Liver (tissue), 8 donors: ENCODE measurements at regions not wholly inside any gene's neighbourhood (a gene's known extent, or its start where the extent isn't known, plus 50 kb on each side); places are given as distances from the start of the nearest gene placed in this dataset.
"Not testable (repeated sequence)": the region's sequence is repeated elsewhere in the genome, so short reads cannot be mapped to it uniquely, and the experiment has no call there.

Experiments used
- DNase-seq: peaks from one replicate; pipeline ENCODE4 v3.0.0-alpha.2; 2017; ENCODE audit warnings: low spot score
- H3K27ac ChIP-seq, 2 donors: one replicate each; pipeline ENCODE4 v1.7.0; 2013; ENCODE audit warnings: inconsistent platforms in 2 of 2, low read length in 2 of 2, control low read depth in 1 of 2, low read depth in 1 of 2, mild to moderate bottlenecking in 1 of 2
- H3K27me3 ChIP-seq, 4 donors: one replicate each; pipeline versions ENCODE4 v1.6.1 to v1.7.0; 2013; ENCODE audit warnings: low read length in 3 of 4, inconsistent platforms in 1 of 4, mild to moderate bottlenecking in 1 of 4, moderate library complexity in 1 of 4; ENCODE audit not compliant: control insufficient read depth in 4 of 4, insufficient read depth in 4 of 4
- H3K36me3 ChIP-seq, 4 donors: one replicate each; pipeline versions ENCODE4 v1.6.1 to v1.7.0; 2013; ENCODE audit warnings: low read length in 3 of 4, mild to moderate bottlenecking in 3 of 4, low read depth in 1 of 4, moderate library complexity in 1 of 4; ENCODE audit not compliant: control insufficient read depth in 4 of 4, insufficient read depth in 3 of 4
- H3K4me1 ChIP-seq, 4 donors: one replicate each; pipeline versions ENCODE4 v1.6.1 to v1.7.0; 2013; ENCODE audit warnings: low read length in 3 of 4, mild to moderate bottlenecking in 3 of 4, moderate library complexity in 1 of 4; ENCODE audit not compliant: control insufficient read depth in 4 of 4, insufficient read depth in 4 of 4
- H3K4me3 ChIP-seq, 3 donors: one replicate each; pipeline versions ENCODE4 v1.6.1 to v1.7.0; 2013; ENCODE audit warnings: low read length in 3 of 3, control low read depth in 1 of 3, low read depth in 1 of 3, mild to moderate bottlenecking in 1 of 3
- H3K9ac ChIP-seq, 2 donors: one replicate each; pipeline ENCODE4 v1.7.0; 2013; ENCODE audit warnings: low read length in 2 of 2, mild to moderate bottlenecking in 2 of 2, moderate library complexity in 2 of 2, control low read depth in 1 of 2, low read depth in 1 of 2
- H3K9me3 ChIP-seq, 4 donors: one replicate each; pipeline versions ENCODE4 v1.6.1 to v1.7.0; 2013; ENCODE audit warnings: low read length in 3 of 4; ENCODE audit not compliant: control insufficient read depth in 4 of 4
- ATF3 ChIP-seq: IDR thresholded peaks from 2 replicates; pipeline ENCODE4 v1.6.1; 2016; ENCODE audit warnings: antibody characterized with exemption
- CTCF ChIP-seq: fragments of 150-350 bp; IDR thresholded peaks from 2 replicates; pipeline ENCODE4 v1.5.1; 2017; ENCODE audit warnings: improper control_type of control experiment, low read depth, low read length; ENCODE audit not compliant: missing input control
- HNF4A ChIP-seq, 2 donors: conservative IDR thresholded peaks; 2 replicates each; pipeline ENCODE4 v1.6.1; 2016; ENCODE audit warnings: antibody characterized with exemption in 2 of 2, mild to moderate bottlenecking in 2 of 2
- JUND ChIP-seq, 2 donors: IDR thresholded peaks; 2 replicates each; pipeline ENCODE4 v1.6.1; 2016; ENCODE audit warnings: antibody characterized with exemption in 2 of 2
- NR2F2 ChIP-seq: IDR thresholded peaks from 2 replicates; pipeline ENCODE4 v1.6.1; 2016; ENCODE audit warnings: antibody characterized with exemption
- RAD21 ChIP-seq, 2 donors: IDR thresholded peaks; 2 replicates each; pipeline ENCODE4 v1.6.1; 2016; ENCODE audit warnings: antibody characterized with exemption in 2 of 2, mild to moderate bottlenecking in 2 of 2
- RXRA ChIP-seq, 2 donors: IDR thresholded peaks; 2 replicates each; pipeline ENCODE4 v1.6.1; 2017 to 2018; ENCODE audit warnings: antibody characterized with exemption in 2 of 2, mild to moderate bottlenecking in 1 of 2
- SP1 ChIP-seq: IDR thresholded peaks from 2 replicates; pipeline ENCODE4 v1.6.1; 2018; ENCODE audit warnings: antibody characterized with exemption, mild to moderate bottlenecking
- TAF1 ChIP-seq: conservative IDR thresholded peaks from 2 replicates; pipeline ENCODE4 v1.6.1; 2016; ENCODE audit warnings: antibody characterized with exemption, mild to moderate bottlenecking
- YY1 ChIP-seq: IDR thresholded peaks from 2 replicates; pipeline ENCODE4 v1.6.1; 2016; ENCODE audit warnings: antibody characterized with exemption, mild to moderate bottlenecking
- WGBS: extraction: QIAGEN DNeasy Blood & Tissue Kit; methylation state at CpG from one replicate; pipeline ENCODE4 v1.1.7; 2013; 5-methylcytosine and 5-hydroxymethylcytosine counted together
- TF ChIP-seq, protein P1 (sequence below): IDR thresholded peaks from 2 replicates; pipeline ENCODE4 v1.6.1; 2016; ENCODE audit warnings: antibody characterized with exemption, mild to moderate bottlenecking
- TF ChIP-seq, protein P2 (sequence below): IDR thresholded peaks from 2 replicates; pipeline ENCODE4 v1.6.1; 2016; ENCODE audit warnings: antibody characterized with exemption
- TF ChIP-seq, protein P3 (sequence below): IDR thresholded peaks from 2 replicates; pipeline ENCODE4 v1.6.1; 2016; ENCODE audit warnings: antibody characterized with exemption
- donor health status: healthy.
- donor health status: healthy.
- donor health status: healthy.
- donor health status: healthy.
- donor health status: healthy.

GRCh38 chr11:93059117-93059957 is 89.9 kb downstream of the MTNR1B start (continued):
- TF ChIP-seq, protein P1, sequence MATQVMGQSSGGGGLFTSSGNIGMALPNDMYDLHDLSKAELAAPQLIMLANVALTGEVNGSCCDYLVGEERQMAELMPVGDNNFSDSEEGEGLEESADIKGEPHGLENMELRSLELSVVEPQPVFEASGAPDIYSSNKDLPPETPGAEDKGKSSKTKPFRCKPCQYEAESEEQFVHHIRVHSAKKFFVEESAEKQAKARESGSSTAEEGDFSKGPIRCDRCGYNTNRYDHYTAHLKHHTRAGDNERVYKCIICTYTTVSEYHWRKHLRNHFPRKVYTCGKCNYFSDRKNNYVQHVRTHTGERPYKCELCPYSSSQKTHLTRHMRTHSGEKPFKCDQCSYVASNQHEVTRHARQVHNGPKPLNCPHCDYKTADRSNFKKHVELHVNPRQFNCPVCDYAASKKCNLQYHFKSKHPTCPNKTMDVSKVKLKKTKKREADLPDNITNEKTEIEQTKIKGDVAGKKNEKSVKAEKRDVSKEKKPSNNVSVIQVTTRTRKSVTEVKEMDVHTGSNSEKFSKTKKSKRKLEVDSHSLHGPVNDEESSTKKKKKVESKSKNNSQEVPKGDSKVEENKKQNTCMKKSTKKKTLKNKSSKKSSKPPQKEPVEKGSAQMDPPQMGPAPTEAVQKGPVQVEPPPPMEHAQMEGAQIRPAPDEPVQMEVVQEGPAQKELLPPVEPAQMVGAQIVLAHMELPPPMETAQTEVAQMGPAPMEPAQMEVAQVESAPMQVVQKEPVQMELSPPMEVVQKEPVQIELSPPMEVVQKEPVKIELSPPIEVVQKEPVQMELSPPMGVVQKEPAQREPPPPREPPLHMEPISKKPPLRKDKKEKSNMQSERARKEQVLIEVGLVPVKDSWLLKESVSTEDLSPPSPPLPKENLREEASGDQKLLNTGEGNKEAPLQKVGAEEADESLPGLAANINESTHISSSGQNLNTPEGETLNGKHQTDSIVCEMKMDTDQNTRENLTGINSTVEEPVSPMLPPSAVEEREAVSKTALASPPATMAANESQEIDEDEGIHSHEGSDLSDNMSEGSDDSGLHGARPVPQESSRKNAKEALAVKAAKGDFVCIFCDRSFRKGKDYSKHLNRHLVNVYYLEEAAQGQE, result no peak

- DNase-seq, result no peak
- H3K27me3 ChIP-seq, result no peaks in the 10 kb centered on the region
- H3K36me3 ChIP-seq, result no peaks in the 10 kb centered on the region
- H3K9me3 ChIP-seq, result no peaks in the 10 kb centered on the region
- H3K4me1 ChIP-seq, result peaks cover 0 to 6% (median 2%) of the 10 kb centered on the region in 4 donors
- no peak overlapping the region for H3K27ac ChIP-seq
- H3K4me3 ChIP-seq, result no peak overlapping the region
- H3K9ac ChIP-seq, result no peak overlapping the region
- WGBS, result 93% methylated on average over 1 of the region's 1 CpG
- TF ChIP-seq JUND (IDR thresholded peaks at IDR 0.05) (no peak), RXRA (IDR thresholded peaks at IDR 0.05) (no peak), TAF1 (no peak), RAD21 (IDR thresholded peaks at IDR 0.05) (no peak), NR2F2 (no peak), HNF4A (conservative IDR thresholded peaks at IDR 0.05) (no peak)
- TF ChIP-seq, protein P2, sequence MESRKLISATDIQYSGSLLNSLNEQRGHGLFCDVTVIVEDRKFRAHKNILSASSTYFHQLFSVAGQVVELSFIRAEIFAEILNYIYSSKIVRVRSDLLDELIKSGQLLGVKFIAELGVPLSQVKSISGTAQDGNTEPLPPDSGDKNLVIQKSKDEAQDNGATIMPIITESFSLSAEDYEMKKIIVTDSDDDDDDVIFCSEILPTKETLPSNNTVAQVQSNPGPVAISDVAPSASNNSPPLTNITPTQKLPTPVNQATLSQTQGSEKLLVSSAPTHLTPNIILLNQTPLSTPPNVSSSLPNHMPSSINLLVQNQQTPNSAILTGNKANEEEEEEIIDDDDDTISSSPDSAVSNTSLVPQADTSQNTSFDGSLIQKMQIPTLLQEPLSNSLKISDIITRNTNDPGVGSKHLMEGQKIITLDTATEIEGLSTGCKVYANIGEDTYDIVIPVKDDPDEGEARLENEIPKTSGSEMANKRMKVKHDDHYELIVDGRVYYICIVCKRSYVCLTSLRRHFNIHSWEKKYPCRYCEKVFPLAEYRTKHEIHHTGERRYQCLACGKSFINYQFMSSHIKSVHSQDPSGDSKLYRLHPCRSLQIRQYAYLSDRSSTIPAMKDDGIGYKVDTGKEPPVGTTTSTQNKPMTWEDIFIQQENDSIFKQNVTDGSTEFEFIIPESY, result no peak
- TF ChIP-seq, protein P3, sequence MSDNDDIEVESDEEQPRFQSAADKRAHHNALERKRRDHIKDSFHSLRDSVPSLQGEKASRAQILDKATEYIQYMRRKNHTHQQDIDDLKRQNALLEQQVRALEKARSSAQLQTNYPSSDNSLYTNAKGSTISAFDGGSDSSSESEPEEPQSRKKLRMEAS, result no peak
Measured at GRCh38 chr11:93063086-93063485, 93.6 kb downstream of the MTNR1B start.

DNA sequence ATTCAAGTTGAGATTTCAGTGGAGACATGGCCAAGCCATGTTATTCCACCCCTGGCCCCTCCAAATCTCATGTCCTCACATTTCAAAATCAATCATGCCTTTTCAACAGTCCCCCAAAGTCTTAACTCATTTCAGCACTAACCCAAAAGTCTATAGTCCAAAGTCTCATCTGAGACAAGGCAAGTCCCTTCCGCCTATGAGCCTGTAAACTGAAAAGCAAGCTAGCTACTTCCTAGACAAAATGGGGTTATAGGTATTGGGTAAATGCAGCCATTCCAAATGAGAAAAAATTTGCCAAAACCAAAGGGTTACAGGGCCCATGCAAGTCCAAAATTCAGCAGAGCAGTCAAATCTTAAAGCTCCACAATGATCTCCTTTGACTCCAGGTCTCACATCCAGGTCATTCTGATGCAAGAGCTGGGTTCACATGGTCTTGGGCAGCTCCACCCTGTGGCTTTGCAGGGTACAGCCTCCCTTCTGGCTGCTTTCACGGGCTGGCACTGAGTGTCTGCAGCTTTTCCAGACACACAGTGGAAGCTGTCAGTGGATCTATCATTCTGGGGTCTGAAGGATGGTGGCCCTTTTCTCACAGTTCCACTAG is 95.7 kb downstream of the MTNR1B start:
- H3K27me3 ChIP-seq, H3K4me1 ChIP-seq, H3K27ac ChIP-seq, H3K4me3 ChIP-seq, H3K9me3 ChIP-seq, DNase-seq, H3K9ac ChIP-seq, H3K36me3 ChIP-seq: not testable (repeated sequence)
- TF ChIP-seq RXRA (IDR thresholded peaks at IDR 0.05) (peak; percentile 60 to 83), HNF4A (conservative IDR thresholded peaks at IDR 0.05) (peak; percentile 51 to 79), YY1 (peak; percentile 38), RAD21 (IDR thresholded peaks at IDR 0.05) (peak; percentile 86 to 93), CTCF (peak; percentile 57), SP1 (peak; percentile 27), ATF3 (peak; percentile 72)
- WGBS, result 62% methylated on average over 2 of the region's 2 CpGs
